ENCODE measurements at regions not wholly inside any gene's neighbourhood (a gene's known extent, or its start where the extent isn't known, plus 50 kb on each side); places are given as distances from the start of the nearest gene placed in this dataset.

DNA sequence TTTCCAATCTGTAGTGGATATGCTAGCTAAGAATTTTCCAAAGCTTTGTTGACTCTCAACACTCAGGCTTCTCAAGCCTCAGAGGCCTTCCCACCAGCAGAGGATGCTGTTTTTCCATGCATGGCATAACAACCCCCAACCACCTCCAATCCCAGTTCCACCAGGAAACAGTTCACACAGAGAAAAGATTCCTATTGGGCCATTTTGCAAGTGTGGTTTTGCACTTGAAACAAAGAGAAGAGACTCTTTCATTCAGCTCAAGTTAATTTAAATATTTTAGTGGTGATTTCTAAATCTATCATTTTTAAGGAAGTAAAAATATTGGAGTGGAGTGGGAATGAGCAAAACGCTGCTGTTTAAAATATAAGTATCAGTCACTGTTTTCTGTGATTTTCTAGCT is 105.6 kb upstream of the COL1A2 start:
- TF ChIP-seq, protein P1, sequence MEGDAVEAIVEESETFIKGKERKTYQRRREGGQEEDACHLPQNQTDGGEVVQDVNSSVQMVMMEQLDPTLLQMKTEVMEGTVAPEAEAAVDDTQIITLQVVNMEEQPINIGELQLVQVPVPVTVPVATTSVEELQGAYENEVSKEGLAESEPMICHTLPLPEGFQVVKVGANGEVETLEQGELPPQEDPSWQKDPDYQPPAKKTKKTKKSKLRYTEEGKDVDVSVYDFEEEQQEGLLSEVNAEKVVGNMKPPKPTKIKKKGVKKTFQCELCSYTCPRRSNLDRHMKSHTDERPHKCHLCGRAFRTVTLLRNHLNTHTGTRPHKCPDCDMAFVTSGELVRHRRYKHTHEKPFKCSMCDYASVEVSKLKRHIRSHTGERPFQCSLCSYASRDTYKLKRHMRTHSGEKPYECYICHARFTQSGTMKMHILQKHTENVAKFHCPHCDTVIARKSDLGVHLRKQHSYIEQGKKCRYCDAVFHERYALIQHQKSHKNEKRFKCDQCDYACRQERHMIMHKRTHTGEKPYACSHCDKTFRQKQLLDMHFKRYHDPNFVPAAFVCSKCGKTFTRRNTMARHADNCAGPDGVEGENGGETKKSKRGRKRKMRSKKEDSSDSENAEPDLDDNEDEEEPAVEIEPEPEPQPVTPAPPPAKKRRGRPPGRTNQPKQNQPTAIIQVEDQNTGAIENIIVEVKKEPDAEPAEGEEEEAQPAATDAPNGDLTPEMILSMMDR (conservative IDR thresholded peaks at IDR 0.05; ENCODE audit: low read length), result peak; percentile 40; the same call in 1 of the 2 replicates
- TF ChIP-seq EZH2phosphoT487 (IDR thresholded peaks at IDR 0.05; ENCODE audit: borderline replicate concordance, low read depth, low read length), result no peak

Data from OCI-LY7 (cell line).